CD14-positive monocyte (primary cell): ENCODE measurements at regions not wholly inside any gene's neighbourhood (a gene's known extent, or its start where the extent isn't known, plus 50 kb on each side); places are given as distances from the start of the nearest gene placed in this dataset.

Experiments
- DNase-seq, 3 donors: peaks; one replicate each; pipeline ENCODE4 v3.0.0-alpha.2; 2011 to 2022
- H2AFZ ChIP-seq: 2 replicates; pipeline ENCODE4 v1.6.0; 2012; ENCODE audit warnings: mild to moderate bottlenecking, low read depth, low read length, inconsistent platforms; ENCODE audit not compliant: insufficient read depth, poor library complexity, severe bottlenecking
- H3K27ac ChIP-seq, 2 donors: 1 replicate in 1 of 2; 2 replicates in 1 of 2; pipeline ENCODE4 v1.5.1; 2012 to 2013; ENCODE audit warnings: low read length in 2 of 2, control low read depth in 1 of 2, inconsistent platforms in 1 of 2, low read depth in 1 of 2, mild to moderate bottlenecking in 1 of 2
- H3K27me3 ChIP-seq, 2 donors: one replicate each; pipeline versions ENCODE4 v1.6.0 to v1.6.1; 2011 to 2013; ENCODE audit warnings: low read length in 2 of 2; ENCODE audit not compliant: control insufficient read depth in 2 of 2, insufficient read depth in 2 of 2
- H3K36me3 ChIP-seq, 2 donors: replicated peaks in 1 of 2; 1 replicate in 1 of 2; 2 replicates in 1 of 2; pipeline versions ENCODE4 v1.5.1 to v1.6.1; 2012 to 2013; ENCODE audit warnings: low read length in 2 of 2, control low read depth in 1 of 2, inconsistent platforms in 1 of 2, mild to moderate bottlenecking in 1 of 2; ENCODE audit not compliant: insufficient read depth in 2 of 2, control insufficient read depth in 1 of 2
- H3K4me1 ChIP-seq, 2 donors: 1 replicate in 1 of 2; 2 replicates in 1 of 2; pipeline versions ENCODE4 v1.5.1 to v1.6.1; 2012 to 2013; ENCODE audit warnings: low read length in 2 of 2, control low read depth in 1 of 2, inconsistent platforms in 1 of 2, mild to moderate bottlenecking in 1 of 2, moderate library complexity in 1 of 2; ENCODE audit not compliant: insufficient read depth in 2 of 2, control insufficient read depth in 1 of 2
- H3K4me2 ChIP-seq: replicated peaks from 2 replicates; pipeline ENCODE3; 2012; ENCODE audit warnings: low read length, moderate library complexity, mild to moderate bottlenecking; ENCODE audit not compliant: poor library complexity, severe bottlenecking; ENCODE audit errors: extremely low read depth
- H3K4me3 ChIP-seq, 3 experiments: fragments of 200-600 bp in 1 of 3; sonication (generic) in 1 of 3; replicated peaks in 1 of 3; 1 replicate in 2 of 3; 2 replicates in 1 of 3; pipeline ENCODE4 v1.5.1; 2011 to 2013; ENCODE audit warnings: low read length in 3 of 3, mild to moderate bottlenecking in 3 of 3, control low read depth in 2 of 3, low read depth in 2 of 3, inconsistent platforms in 1 of 3, moderate library complexity in 1 of 3
- H3K79me2 ChIP-seq: 2 replicates; pipeline ENCODE4 v1.6.0; 2012; ENCODE audit warnings: mild to moderate bottlenecking, control low read depth, inconsistent platforms, low read length, moderate library complexity; ENCODE audit not compliant: insufficient read depth
- H3K9ac ChIP-seq: 2 replicates; pipeline ENCODE4 v1.6.0; 2017; ENCODE audit warnings: low read length, mild to moderate bottlenecking; ENCODE audit not compliant: insufficient read depth, poor library complexity, severe bottlenecking
- H3K9me3 ChIP-seq, 2 donors: replicated peaks in 1 of 2; 1 replicate in 1 of 2; 2 replicates in 1 of 2; pipeline versions ENCODE4 v1.5.1 to v1.6.1; 2012 to 2013; ENCODE audit warnings: low read length in 2 of 2, control low read depth in 1 of 2; ENCODE audit not compliant: control insufficient read depth in 1 of 2, insufficient read depth in 1 of 2
- H4K20me1 ChIP-seq: 2 replicates; pipeline ENCODE4 v1.6.0; 2012; ENCODE audit warnings: mild to moderate bottlenecking, low read length, control low read depth, moderate library complexity; ENCODE audit not compliant: insufficient read depth
- H3K27ac Mint-ChIP-seq, 7 donors: one replicate each; pipeline ENCODE4 v1.8.0; 2020; ENCODE audit warnings: mild to moderate bottlenecking in 7 of 7, mixed read lengths in 7 of 7, moderate library complexity in 6 of 7, inconsistent platforms in 2 of 7
- H3K27me3 Mint-ChIP-seq, 3 donors: one replicate each; pipeline ENCODE4 v1.8.0; 2021 to 2022; ENCODE audit warnings: low read depth in 3 of 3, mild to moderate bottlenecking in 3 of 3, mixed read lengths in 3 of 3, moderate library complexity in 3 of 3, inconsistent platforms in 1 of 3
- H3K36me3 Mint-ChIP-seq, 2 donors: one replicate each; pipeline ENCODE4 v1.8.0; 2020; ENCODE audit warnings: mixed read lengths in 2 of 2, inconsistent platforms in 1 of 2, mild to moderate bottlenecking in 1 of 2
- H3K4me1 Mint-ChIP-seq: one replicate; pipeline ENCODE4 v1.8.0; 2020; ENCODE audit warnings: mild to moderate bottlenecking, mixed read lengths
- H3K4me3 Mint-ChIP-seq, 2 donors: one replicate each; pipeline ENCODE4 v1.8.0; 2020; ENCODE audit warnings: mild to moderate bottlenecking in 2 of 2, mixed read lengths in 2 of 2, moderate library complexity in 1 of 2
- H3K9me3 Mint-ChIP-seq, 7 donors: one replicate each; pipeline ENCODE4 v1.8.0; 2020 to 2022; ENCODE audit warnings: mixed read lengths in 7 of 7, mild to moderate bottlenecking in 6 of 7, moderate library complexity in 6 of 7, inconsistent platforms in 2 of 7
- WGBS: methylation state at CpG from one replicate; pipeline ENCODE4 v1.1.5; 2013; ENCODE audit warnings: missing lambda C conversion rate; ENCODE audit not compliant: insufficient coverage; 5-methylcytosine and 5-hydroxymethylcytosine counted together
- intact Hi-C, 2 donors: fragments of 100-400 bp; cut with micrococcal nuclease; formaldehyde crosslinking; loops; one replicate each; pipeline versions ENCODE4 v1.15.0 to v1.15.1; 2023
- TF ChIP-seq, protein P1 (sequence below): fragments of 200-600 bp; IDR thresholded peaks from one replicate; pipeline ENCODE4 v1.8.0; 2022; ENCODE audit warnings: antibody characterized with exemption, mild to moderate bottlenecking

DNA sequence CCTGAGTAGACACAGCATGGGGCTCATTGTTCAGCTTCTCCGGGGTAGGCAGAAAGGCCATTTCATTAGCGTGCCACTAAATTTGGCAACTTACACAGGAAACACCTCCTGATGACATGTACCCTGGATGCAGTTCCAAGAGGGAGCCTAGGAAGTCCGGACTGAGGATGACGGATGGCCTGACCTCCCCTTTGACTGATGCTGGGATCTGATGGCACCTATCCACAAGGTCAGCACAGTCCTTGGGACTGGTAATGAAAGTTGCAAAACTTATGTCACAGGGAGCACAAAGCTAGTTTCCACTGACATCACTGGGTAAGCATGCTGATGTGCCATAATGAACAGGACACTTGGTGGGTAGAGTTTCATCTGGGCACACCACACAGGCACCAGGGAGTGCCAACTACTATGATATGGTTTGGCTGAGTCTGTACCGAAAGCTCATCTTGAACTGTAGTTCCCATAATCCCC, 126.7 kb upstream of the ARL4C start:
- Mint-ChIP-seq H3K27me3 (peaks cover 2 to 18% (median 2%) of the 10 kb centered on the region in 3 donors), H3K9me3 (peaks cover 0 to 3% (median 0%) of the 10 kb centered on the region in 7 donors), H3K36me3 (no peaks in the 10 kb centered on the region), H3K27ac (no peak overlapping the region), H3K4me3 (no peak overlapping the region), H3K4me1 (peaks cover 2% of the 10 kb centered on the region)
- TF ChIP-seq, protein P1, sequence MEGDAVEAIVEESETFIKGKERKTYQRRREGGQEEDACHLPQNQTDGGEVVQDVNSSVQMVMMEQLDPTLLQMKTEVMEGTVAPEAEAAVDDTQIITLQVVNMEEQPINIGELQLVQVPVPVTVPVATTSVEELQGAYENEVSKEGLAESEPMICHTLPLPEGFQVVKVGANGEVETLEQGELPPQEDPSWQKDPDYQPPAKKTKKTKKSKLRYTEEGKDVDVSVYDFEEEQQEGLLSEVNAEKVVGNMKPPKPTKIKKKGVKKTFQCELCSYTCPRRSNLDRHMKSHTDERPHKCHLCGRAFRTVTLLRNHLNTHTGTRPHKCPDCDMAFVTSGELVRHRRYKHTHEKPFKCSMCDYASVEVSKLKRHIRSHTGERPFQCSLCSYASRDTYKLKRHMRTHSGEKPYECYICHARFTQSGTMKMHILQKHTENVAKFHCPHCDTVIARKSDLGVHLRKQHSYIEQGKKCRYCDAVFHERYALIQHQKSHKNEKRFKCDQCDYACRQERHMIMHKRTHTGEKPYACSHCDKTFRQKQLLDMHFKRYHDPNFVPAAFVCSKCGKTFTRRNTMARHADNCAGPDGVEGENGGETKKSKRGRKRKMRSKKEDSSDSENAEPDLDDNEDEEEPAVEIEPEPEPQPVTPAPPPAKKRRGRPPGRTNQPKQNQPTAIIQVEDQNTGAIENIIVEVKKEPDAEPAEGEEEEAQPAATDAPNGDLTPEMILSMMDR: no peak
- Histone ChIP-seq H3K4me1 (no peaks in the 10 kb centered on the region), H3K9ac (no peak overlapping the region), H3K4me3 (no peak overlapping the region), H2AFZ (no peak overlapping the region), H4K20me1 (no peaks in the 10 kb centered on the region), H3K36me3 (no peaks in the 10 kb centered on the region), H3K79me2 (no peaks in the 10 kb centered on the region), H3K4me2 (no peak overlapping the region), H3K27me3 (no peaks in the 10 kb centered on the region), H3K9me3 (no peaks in the 10 kb centered on the region), H3K27ac (no peak overlapping the region)
- intact Hi-C loops: no loop called here
- no peak for DNase-seq
- WGBS: 99% methylated on average over 5 of the region's 5 CpGs

DNA sequence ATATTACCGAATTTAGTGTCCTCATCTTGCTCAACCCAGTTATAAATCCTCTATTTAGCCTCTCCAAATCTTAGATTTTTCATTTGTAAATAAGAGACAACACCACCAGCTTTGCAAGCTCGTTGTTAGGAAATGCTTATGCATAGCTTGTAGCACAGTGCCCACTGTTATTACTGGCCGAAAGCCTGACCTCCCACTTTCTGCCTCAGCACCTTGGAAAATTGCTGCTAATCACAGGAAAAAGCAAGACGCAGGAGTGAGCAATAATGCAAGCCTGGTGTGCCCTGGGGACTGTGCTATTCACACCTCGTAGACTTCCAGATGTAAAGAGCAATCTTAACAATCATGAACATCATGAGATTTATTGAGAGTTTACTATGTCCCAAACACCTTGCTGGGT, 124.2 kb upstream of the ARL4C start:
- no peak for DNase-seq
- H3K36me3 Mint-ChIP-seq: no peaks in the 10 kb centered on the region
- no peak overlapping the region for H3K27ac Mint-ChIP-seq
- H3K36me3 ChIP-seq: no peaks in the 10 kb centered on the region
- H3K4me1 Mint-ChIP-seq: peaks cover 2% of the 10 kb centered on the region
- no peaks in the 10 kb centered on the region for H3K79me2 ChIP-seq
- no peaks in the 10 kb centered on the region for H3K9me3 ChIP-seq
- TF ChIP-seq, protein P1: no peak
- H3K9ac ChIP-seq: no peak overlapping the region
- intact Hi-C loops: no loop called here
- peaks cover 0 to 5% (median 2%) of the 10 kb centered on the region in 7 donors for H3K9me3 Mint-ChIP-seq
- H3K27me3 Mint-ChIP-seq: peaks cover 0 to 17% (median 2%) of the 10 kb centered on the region in 3 donors
- H3K4me3 ChIP-seq: no peak overlapping the region
- no peaks in the 10 kb centered on the region for H3K27me3 ChIP-seq
- H3K27ac ChIP-seq: no peak overlapping the region
- no peak overlapping the region for H3K4me3 Mint-ChIP-seq
- no peak overlapping the region for H2AFZ ChIP-seq
- H3K4me1 ChIP-seq: no peaks in the 10 kb centered on the region
- no peak overlapping the region for H3K4me2 ChIP-seq
- 90% methylated on average over 4 of the region's 5 CpGs for WGBS
- no peaks in the 10 kb centered on the region for H4K20me1 ChIP-seq
